NCI-H446 (cell line): ENCODE measurements at regions not wholly inside any gene's neighbourhood (a gene's known extent, or its start where the extent isn't known, plus 50 kb on each side); places are given as distances from the start of the nearest gene placed in this dataset.
"Not testable (repeated sequence)": the region's sequence is repeated elsewhere in the genome, so short reads cannot be mapped to it uniquely, and the experiment has no call there.

Source experiments
- DNase-seq, 2 experiments: peaks; one replicate each; lab custom pipeline; 2025; lab: John Stamatoyannopoulos, UW

DNA sequence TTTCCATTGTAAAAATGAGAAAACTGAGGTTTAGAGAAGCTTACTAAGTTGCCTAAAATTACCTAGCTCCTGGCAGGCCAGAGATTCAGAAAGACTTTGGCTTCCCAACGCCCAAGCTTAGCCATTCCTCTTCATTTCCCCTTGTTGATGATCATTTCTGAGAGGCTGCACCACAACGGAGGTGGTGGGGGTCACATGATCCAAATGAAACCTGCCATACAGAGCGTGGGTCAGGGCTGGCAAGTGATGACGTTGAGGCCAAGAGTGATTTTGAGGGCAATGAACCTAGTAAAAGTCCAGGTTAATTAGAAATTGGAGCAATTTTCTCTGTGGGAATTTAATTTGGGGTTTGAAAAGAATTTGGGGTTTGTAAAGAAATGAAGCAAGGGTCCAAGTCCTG, 109.9 kb downstream of the TMEM182 start:
- DNase-seq: no peak

DNA sequence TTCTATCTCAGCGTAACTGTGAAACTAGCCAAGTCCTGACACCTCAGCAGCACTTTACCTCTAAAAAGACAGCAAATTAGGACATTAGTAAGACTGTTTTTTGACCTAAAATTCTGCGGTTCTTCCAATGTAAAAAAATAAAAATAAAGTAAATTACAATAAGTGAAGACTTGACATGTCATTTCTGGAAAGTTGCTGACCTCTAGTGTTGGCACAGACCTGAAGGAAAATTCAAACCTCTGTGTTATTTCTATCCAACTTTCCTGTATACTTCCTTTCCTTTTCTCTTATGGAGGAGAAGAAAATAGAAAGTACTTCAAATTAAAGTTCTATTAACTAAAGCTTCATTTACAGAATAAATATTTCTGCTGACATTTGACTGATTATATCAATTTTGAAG, 110.6 kb downstream of the TMEM182 start:
- DNase-seq: peak in 1 of 2 experiments; percentile 0

DNA sequence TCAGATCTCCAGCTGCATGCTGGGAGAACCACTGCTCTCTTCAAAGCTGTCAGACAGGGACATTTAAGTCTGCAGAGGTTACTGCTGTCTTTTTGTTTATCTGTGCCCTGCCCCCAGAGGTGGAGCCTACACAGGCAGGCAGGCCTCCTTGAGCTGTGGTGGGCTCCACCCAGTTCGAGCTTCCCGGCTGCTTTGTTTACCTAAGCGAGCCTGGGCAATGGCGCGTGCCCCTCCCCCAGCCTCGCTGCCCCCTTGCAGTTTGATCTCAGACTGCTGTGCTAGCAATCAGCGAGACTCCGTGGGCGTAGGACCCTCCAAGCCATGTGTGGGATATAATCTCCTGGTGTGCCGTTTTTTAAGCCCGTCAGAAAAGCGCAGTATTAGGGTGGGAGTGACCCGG, 117.7 kb downstream of the TMEM182 start:
- not testable (repeated sequence) for DNase-seq

- DNase-seq: no peak
These were observed 118.9 kb downstream of the TMEM182 start for GRCh38 chr2:102880731-102881130.

DNA sequence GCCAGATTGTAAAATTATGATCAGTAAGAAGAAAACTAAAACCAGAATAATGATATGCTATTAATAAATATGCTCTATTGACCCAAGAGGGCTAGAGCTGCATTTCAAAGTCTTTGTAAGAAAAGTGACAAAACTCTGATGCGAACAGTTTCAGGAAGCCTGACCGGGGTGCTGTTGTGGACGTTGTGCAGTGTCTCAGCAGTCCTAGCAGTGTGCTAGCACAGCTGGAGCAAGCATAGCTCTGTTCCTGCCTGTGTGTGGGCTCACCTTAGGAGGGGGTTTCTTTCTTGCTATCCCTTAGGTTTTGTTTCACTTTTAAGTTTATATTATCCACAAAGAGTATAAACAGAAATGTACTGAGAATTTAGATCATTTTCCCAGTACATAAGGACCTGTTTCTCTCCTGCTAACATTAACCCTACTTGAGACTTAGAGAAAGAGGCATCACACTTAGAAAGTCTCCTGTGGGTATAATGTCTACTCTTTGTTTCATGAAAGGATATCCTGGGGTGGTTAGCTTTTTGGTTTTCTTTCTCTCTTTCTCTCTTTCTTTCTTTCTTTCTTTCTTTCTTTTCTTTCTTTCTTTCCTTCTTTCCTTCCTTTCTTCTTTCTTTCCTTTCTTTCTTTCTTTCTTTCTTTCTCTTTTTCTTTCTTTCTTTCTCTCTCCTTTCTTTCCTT, 124.5 kb downstream of the TMEM182 start:
- no peak for DNase-seq

GRCh38 chr2:102888514-102888913, 126.7 kb downstream of the TMEM182 start:
- DNase-seq: no peak

- no peak for DNase-seq
These were observed 129.5 kb downstream of the TMEM182 start for GRCh38 chr2:102891296-102891695.

GRCh38 chr2:102892698-102893310, 131.0 kb downstream of the TMEM182 start:
- peak in 1 of 2 experiments; percentile 12 for DNase-seq

DNA sequence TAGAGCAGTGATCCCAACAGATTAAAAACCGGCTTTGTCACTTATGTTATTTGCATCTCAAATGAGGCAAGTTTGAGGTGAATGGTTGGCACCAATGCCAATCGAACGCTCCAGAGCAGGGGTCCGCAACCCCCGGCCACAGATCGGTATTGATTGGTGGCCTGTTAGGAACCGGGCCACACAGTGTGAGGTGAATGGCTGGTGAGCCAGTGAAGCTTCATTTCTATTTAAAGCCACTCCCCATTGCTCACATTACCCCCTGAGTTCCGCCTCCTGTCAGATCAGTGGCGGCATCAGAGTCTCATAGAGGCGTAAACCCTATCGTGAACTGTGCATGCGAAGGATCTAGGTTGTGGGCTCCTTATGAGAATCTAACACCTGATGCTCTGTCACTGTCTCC, 132.0 kb downstream of the TMEM182 start:
- no peak for DNase-seq

GRCh38 chr2:102895376-102895775, 133.5 kb downstream of the TMEM182 start:
- DNase-seq: no peak

- DNase-seq: not testable (repeated sequence)
These were observed 147.4 kb downstream of the TMEM182 start for GRCh38 chr2:102909240-102909639.

DNA sequence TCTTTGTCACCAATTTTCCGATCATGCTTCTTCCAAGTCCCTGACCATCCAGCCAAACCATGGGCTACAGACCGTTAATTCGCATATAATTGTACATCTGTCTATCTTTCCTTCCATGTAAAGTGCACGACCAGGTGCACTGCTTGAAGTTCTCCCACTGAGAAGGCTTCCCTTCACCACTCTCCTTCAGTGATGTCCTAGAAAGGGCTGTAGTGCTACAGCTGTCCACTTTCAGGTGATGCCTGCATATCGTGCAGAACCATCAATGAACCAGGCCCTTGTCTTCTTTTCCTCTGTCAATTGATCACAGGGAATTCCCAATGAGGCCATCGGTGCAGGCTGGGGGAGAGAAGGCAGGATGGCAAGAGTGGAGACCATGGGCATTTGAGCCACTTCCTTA, 148.9 kb downstream of the TMEM182 start:
- DNase-seq: no peak

DNA sequence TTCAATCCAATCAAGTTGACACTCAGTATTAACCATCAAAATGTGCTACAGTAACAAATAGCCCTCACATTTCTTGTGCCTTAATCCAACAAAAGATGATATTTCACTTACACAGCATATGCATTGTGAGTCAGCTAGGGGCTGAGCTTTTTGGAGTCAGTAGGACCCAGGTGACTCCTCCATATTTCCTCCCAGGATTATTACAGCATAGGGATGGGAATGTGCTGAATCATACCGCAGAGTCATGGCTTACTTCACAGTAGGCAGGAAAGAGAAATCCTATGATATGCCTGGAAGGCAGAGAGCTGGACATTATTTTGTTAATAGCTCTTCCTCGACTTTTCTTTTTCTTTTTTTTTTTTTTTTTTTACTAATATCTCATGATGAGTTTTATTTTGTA, 153.3 kb downstream of the TMEM182 start:
- DNase-seq: no peak

DNA sequence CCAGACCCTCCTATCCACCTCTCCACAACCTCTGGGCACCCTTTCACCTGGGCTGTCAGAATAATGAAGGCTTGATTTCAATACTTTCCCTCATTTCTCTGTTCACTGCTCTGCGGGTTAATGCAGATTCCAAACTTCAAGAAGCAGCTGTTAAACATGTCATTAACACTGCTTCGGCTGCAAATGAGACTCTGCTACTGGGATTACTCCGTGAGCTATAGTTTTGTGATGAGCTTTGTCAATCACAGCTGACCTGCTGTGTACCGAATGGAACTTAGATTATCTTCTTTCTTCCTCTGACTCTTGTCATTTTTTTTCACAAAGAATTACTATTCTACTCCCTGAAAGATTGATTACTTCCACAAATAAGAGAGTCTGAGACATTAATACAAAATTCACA, 160.5 kb downstream of the TMEM182 start:
- DNase-seq: no peak

- no peak for DNase-seq
These were observed 163.2 kb downstream of the TMEM182 start for GRCh38 chr2:102925003-102925402.

GRCh38 chr2:102927854-102928267, 166.0 kb downstream of the TMEM182 start:
- DNase-seq: no peak

DNA sequence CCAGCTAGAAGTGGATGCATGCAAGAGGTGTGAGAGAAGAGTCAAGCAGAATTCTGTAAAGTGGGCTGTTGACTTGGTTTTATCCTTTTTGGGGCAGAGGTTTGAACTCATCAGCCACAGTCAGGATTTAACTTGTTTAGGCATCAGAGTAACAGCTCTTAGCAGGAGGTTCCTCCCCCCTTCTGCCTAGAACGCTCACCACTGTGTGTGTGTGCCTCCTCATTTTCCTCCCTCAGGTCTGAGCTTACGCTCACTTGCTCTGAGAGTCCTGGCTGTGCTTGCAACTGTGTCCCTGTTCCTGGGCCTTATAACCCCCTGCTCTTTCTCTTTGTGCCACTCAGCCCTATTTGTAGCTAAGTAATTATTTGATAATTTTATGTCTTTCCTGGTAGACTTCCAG, 167.9 kb downstream of the TMEM182 start:
- DNase-seq: no peak

- DNase-seq: no peak
These were observed 170.7 kb downstream of the TMEM182 start for GRCh38 chr2:102932501-102932900.

DNA sequence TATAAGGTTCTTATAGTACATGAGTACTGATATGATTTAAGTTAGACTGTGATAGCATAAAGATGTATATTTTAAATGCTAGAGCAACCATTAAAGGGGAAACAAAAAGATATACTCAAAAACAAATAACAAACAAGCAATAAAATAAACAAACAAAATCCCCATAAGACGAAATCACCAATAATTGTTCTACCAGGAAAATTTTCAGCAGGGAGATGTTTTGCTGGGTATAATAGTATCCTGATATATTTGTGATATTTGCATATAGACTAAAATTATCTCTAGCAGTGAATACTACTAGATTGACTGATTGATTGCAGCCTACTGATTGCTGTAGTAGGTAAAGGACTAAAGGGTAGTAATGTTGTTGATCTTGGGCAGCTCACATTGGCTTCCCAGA, 177.4 kb downstream of the TMEM182 start:
- no peak for DNase-seq

GRCh38 chr2:102940684-102941083, 178.9 kb downstream of the TMEM182 start:
- peak in 1 of 2 experiments; percentile 69 for DNase-seq

- DNase-seq: no peak
These were observed 180.3 kb downstream of the TMEM182 start for GRCh38 chr2:102942107-102942506.

- DNase-seq: no peak
These were observed 181.4 kb downstream of the TMEM182 start for GRCh38 chr2:102943251-102943650.

- DNase-seq: no peak
These were observed 188.6 kb downstream of the TMEM182 start for GRCh38 chr2:102950371-102950946.

DNA sequence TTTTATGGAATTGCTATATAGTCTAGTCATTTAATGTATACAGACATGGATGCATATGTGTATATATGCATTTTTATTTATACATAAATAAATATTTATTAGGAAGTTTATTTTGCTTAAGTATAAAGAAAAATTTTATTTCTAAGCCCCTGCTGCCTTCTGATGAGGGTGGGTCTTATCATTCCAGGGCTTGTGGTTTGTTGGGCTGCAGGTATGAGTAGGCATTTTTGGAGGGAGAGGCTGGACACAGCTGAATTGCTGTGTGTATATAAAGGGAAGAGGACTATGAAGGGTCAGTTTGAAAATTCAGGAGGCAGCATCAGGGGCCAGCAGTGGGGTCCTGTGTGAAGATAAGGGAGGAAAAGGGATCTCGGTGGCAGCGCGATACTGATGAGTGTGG, 189.4 kb downstream of the TMEM182 start:
- no peak for DNase-seq
